NCI-H2227 (cell line): ENCODE measurements at regions not wholly inside any gene's neighbourhood (a gene's known extent, or its start where the extent isn't known, plus 50 kb on each side); places are given as distances from the start of the nearest gene placed in this dataset.

ENCODE experiments used
- DNase-seq: peaks from one replicate; lab custom pipeline; 2025; ENCODE audit not compliant: unreplicated experiment; lab: John Stamatoyannopoulos, UW

DNA sequence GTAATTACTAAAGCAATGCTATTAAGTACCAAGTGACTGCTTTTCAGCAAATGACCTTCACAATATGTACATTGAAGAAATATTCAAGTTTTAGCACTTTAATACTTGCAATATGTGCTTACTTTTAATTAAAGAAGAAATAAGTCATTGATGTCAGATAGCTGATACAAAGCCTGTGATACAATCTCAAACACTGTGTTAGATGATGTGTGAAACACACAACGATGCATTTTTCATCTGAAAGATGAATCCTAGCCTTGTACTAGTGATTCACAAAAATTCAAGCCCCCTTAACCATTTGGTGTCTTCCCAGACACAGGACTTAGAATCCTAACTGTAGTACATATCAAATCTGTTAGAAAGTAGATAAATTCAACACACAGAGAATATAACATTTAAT, 724.1 kb upstream of the ADAMTS5 start:
- no peak for DNase-seq

DNA sequence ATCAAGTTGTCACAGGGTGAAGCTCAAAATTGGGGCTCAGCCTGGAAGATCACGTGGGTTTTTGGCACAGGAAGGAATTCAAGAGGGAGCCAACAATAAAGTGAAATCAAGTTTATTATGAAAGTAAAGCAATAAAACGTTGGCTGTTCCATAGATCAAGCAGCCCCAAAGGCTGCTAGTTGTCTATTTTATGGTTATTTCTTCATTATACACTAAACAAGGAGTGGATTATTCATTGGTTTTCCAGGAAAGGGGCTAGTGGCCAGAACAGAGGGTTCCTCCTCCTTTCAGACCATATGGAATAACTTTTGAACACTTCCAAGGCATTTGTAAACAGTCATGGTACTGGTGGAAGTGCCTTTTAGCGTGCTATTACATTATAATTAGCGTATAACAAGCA, 723.5 kb upstream of the ADAMTS5 start:
- DNase-seq: no peak

DNA sequence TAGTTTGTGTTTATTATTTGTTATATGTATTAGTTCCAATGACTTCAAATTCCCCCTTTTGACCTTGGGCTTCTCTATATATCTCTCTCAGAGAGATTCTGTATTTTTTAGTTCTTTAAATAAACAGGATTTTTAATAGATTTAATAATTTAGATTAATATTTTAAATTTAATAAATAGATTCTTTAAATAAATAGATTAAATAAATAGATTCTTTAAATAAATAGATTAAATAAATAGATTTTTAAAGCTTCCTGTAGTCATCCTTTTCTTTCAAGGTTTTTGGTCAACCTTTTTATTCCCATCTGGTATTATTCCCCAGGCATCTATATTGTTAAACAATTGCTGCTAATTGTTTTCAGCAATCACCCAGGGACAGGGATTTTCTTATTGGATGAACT, 721.9 kb upstream of the ADAMTS5 start:
- no peak for DNase-seq

DNA sequence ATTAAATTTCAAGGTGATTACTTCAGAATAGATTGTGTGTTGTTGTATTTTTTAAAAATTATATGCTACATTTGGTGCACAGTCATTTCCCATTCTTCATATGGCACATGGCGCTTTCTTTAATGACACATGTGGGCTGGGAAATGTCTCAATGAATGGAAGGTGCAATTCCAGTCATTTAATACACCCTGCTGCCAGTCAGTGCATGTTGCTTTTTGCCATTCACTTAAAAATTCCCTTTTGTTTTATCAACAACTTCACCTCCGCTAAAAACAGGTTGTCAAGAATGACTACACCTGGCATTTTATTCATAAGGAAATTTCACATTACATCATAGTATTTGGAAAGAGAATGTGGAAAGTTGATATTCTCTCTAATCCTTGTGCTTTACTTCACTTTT, 716.4 kb upstream of the ADAMTS5 start:
- no peak for DNase-seq

DNA sequence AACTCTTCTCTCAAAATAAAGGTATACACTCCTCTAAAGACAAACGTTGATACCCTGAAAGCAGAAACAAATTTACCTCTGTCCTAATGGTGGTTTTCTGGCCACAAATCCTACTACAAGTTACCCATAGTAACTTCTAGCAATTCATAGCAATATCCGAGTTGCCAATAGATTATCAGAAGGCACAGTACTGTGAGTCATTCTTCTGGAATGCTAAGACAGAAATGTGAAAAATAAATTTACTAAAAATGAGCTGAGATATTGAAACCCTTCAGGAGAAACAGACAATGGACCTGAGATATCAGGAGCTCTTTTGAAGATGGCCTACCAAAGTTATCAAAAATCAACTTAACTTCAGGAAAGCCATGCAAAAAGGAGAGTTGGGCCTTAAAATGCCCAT, 715.0 kb upstream of the ADAMTS5 start:
- DNase-seq: no peak

DNA sequence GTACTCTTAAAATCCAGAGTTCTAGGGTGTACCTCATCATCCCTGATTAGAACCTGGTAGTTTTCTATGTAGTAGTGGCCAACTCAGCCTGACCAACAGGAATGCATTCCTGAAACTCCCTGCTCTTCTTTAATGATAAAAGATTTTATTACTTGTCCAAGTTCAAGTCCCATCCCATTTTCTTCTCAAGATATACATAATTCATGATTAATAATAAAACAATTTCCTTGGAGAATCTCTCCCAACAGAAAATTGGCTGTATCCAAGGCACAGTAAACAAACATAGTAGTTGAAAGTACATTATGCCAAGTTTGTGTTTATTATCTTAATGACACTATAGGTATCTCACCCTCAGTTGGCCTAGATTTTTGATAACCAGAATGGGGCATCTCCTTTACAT, 714.1 kb upstream of the ADAMTS5 start:
- DNase-seq: no peak

DNA sequence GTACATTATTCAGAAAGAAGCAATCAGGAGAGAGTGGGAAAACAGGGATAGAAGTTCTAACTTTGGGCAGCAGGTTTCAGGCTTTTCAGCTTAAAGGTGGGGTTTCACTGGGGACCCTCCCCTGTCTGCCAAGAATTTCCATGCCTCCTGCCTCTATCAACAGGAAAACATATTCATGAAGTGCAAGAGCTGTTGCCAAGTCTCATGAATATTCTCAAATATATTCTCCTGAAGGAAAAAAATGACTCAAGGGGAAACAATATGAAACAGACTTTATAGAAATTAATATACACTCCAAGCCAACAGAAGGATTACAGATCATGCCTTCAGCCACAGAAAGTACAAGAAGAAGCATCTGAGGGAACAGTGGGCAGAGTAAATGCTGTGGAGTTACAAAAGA, 713.3 kb upstream of the ADAMTS5 start:
- no peak for DNase-seq

DNA sequence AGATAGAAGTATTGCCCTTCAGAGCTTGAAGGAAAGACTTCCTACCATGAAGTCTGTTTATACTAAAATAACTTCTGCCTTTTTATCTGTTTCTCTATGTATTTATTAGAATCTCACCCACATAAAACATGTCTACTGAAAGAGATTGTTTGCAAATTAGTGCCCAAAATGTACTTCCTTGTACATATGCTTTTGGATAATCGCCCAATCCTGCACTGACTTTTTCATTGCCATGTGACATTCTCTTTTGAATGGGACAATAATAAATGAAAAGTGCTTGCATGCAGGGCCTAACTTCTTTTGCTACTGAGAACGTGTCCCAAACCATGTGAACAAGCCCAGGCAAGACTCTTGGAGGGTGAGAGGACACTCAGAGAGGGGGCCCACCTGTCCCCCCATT, 711.6 kb upstream of the ADAMTS5 start:
- DNase-seq: no peak

DNA sequence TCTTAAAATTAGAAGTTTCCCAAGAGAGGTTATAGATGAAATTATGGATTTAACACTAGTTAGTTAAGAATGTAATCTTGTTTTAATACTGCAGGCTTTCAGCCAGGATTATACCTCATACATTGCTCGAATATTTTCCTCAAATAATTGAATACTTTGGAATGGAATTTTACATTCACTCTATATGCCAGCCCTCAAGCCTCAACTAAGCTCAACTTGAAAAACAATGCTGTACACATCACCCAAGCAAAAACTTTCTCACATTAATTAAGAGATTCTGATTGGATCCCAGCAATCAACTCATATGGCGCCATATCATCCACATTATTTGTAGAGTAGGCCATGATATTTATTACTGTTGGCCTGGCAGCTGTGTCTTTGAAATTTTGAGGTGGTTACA, 710.7 kb upstream of the ADAMTS5 start:
- no peak for DNase-seq

DNA sequence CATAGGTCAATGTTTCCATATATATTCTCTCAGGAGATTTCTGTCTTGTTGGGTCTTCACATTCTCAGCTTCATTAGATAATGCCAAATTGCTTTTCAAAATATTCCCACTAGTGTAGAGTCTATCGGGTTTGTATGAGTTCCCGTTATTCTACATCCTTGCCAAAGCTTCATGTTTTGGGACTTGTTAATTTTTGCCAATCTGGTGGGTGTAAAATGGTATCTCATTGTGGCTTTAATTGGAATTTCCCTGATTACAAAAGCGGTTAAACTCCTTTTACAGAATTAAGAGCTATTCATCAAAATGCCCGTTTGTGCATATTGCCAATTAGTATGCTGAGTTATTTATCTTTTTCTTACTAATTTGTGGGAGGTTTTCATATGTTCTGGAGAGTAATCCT, 708.4 kb upstream of the ADAMTS5 start:
- no peak for DNase-seq

DNA sequence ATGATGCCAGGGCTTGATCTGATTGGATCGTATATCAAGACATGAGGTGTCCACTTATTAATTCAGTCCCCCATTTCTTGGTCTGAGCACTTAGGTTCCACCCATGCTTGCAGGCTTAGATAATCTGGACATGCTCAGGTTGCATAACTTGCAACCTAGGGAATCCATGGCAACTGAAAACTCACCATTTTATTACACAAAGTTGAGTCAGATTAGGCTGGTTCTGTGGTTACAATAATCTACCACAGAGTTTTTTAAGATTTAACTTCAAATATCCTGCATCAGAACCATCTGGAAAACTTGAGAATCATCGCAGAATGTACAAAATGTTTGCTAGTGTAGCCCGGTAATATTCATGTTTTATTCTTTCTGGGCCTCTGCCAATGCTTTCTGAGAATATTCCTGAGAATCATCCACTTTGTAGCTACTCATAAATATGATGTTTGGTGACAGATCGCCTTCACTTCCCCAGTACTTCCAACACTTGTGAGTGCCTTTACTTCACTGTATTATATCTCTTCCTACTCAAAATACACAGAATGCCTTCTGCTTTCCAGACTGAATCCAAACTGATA, 707.2 kb upstream of the ADAMTS5 start:
- DNase-seq: no peak

DNA sequence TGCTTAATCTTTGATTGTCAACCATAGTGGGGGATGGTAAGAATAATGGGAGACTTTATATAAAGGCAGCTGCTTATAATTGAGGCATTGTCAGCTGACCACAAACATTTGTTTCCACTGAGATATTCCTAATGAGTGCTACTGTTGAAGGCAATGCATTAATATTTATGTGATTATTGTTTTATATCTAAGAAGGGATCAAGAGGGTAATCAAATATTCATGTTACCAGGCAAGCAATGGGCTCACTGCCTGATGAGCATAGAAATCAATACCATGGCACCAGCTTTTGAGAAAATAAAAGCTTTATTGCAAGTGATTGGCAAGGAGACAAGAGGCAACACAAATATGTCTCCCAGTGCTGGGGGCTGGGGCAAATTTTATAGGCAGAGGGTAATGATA, 706.7 kb upstream of the ADAMTS5 start:
- DNase-seq: no peak

DNA sequence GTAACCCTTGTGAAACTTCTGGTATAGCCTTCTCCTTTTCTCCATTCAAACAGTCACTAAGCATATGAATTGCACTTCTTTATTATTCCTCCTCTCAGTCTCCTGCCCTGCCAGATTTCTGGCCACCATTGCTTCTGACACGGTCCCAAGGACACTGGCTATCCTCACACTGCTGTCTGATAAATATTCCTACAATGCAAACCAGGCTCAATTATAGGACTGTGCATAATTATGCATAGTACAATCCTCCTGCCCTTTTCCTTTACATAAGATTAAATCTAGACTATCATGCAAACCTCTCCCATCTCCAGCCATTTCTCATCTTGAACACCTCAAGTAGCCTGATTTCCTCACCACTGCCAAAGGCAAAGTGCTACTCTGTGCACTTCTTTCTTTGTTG, 704.3 kb upstream of the ADAMTS5 start:
- no peak for DNase-seq

DNA sequence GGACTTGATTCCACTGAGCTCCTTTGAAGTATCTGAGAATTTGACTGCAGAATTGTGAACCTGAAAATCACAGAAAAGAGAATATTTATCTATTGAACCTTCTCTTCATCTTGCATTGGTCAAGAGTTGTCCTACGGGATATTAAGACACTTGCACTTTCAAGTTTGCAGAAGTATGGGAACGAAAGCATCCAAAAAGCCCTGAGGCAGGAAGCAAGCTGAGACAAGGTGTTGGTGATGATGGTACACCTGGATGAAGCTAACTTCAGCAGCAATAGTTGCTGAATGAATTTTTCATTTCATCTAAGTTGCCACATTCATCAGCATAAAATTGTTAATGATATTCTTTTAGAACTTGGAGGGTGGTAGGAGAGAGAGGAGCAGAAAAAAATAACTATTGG, 686.6 kb upstream of the ADAMTS5 start:
- DNase-seq: no peak

DNA sequence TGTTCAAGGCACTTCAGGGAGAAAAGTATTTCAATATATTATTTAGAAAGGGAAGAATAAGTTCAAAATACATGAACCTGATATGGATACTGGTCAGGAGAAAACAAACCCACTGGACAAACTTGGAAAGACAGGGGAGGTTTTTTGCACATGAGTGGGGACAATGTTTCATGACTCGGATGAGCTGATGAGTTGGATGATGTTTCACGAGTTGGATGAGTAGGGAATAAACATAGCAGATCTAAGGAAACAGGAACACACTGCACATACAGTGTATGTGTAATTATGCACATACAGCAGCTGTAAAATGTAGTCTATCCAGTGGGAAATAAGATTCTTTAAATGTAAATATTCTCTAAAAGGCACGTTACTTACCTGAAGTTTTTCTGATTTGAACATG, 682.9 kb upstream of the ADAMTS5 start:
- DNase-seq: no peak

DNA sequence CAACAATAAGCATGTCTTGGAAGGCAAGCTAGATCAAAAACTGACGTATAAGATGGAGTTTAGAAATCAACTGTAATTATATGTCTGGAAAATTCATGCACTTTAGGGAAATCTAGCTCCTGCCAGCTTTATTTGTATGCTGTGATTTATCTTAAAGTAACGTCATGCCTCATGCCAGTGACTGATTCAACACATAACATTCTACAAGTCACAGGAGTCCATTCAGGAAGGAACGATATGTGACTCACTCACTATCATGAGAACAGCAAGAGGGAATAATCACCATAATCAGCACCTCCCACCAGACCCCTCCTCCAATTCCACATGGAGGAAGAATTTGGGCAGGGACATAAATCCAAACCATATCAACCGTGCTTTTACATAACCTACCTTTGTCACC, 682.4 kb upstream of the ADAMTS5 start:
- no peak for DNase-seq

DNA sequence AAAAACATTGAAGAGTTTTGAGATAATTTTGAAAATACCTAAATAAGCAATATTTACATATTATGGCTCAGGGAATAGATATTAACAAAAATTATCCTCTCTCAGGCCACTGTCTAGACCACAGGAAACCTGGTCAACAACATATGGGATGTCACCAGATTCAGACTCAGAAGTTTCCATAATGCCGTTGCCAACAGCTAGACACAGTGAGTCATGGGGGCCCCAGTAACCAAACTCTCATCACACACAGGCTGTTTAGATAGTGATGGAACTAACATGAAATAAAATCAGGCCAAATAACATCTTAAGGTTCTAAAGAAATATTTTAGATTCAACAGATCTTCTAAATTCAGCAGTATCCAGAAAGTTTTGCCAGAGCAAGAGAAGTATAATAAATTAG, 681.7 kb upstream of the ADAMTS5 start:
- no peak for DNase-seq

DNA sequence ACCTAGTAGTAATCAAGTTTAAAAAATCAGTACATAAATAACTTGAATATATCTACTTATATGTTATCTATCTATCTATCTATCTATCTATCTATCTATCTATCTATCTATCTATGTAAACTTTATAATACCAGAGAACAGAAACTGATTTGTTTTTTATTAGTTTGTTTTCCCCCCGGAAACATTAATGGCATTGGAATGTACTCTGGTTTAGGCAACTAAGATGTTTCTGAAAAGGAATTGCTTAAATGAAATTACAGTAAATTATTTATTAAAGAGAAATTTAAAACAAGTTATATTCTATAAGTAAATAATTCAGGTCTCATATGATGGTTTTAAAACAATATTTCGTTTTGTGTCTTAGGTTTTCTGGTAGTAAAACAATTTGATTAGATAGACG, 681.0 kb upstream of the ADAMTS5 start:
- DNase-seq: no peak

DNA sequence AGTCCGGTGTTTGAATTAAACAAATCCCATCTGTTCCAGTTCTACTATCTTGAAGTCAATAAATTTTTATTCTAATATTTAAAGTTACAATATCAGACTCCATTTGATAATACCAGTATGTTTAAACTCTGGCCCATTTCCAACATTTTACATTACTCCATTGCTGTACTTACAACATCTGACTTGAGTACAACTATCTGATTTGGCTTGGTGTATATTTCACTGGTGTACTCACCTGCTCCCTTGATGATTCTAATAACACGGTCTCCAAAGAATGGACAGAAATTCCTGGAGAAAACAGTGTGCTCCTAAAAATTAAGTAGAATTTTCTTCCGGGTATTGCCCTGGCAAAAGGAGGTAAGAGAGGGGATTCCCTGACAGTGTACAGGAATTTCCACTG, 680.5 kb upstream of the ADAMTS5 start:
- no peak for DNase-seq

DNA sequence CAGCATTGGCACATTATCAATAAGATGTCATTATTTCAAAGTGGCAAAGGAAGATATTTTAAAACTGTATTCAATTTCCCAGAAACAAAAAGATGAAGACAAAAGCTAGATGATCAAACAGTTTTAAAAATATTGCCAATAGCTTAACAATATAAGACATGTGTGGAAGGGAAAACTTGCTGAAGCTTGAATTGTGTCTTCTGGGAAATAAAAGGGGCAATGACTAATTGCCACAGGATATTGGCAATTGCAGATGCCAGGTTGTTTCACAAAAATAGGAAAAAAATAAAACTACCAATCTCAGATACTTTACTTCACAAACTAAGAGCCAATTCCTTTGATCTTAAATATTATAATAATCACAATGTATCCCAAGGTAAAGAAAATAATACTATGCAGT, 679.8 kb upstream of the ADAMTS5 start:
- DNase-seq: no peak

DNA sequence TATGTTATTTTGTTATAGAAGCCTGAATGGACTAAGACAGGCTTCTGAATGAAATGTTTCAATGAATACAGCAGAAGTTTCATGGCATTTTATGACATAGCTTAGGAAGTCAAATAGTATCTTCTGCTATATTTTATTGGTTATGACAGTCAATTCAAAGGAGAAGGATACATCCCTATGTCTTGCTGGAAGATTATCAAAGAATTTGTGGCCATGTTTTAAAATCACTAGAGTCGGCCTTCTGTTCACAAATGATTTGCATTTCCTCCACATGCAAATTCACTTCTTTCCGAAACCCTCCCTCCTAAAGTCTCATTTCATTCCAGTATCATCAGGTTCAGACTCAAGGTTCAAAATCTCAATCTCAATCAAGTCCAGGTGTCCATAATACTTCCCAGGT, 679.2 kb upstream of the ADAMTS5 start:
- no peak for DNase-seq

DNA sequence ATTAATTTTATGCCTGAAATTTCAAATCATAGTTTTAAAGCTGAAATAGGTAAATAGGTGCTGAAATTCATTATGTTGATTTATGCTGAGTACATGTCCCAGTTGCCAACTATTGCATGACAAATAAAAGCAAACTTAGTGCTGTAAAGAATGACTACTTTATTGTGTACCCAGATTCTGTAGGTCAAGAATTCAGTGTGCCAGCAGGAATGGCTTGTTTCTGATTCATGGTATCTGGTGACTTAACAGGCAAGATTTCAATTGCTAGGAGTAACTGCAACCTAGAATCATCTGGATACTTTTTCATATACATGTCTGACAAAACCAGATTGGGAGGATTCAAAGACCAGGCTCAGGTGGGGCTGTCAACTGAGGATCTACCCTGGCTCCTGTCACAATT, 678.4 kb upstream of the ADAMTS5 start:
- DNase-seq: no peak

DNA sequence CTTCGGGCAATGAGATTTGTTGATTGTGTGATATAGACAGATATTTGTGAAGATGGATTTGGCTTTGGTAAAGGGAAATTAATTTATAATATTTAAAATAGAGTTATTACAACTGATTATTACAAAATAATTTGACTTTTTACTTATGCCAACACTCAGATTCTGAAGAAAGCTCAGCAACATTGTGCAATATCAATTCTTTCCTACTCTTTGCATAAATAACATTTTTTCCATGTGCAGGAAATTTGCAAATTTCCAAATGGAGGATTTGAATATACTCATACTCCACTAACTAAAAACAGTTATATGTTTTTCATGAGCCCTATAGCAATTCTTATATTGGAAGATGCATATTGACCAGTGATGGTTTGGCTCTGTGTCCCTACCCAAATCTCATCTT, 676.4 kb upstream of the ADAMTS5 start:
- no peak for DNase-seq

DNA sequence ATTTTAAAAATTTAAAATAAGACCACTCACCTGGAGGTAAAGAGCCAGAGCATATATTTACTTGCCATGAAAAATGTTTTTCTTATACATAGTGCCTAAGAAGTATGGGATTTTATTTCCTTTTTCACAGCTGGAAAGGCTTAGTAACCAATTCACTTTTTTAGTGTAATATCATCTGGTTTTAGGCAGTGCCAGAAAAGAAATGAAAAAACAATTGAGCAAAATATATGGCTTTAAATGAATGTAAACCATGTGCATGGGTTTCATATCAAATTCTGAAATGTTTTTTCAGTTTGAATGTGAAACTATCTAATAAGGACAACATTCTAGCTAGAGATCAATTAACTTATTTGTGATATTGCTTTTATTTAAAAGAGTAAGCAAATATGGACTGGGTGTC, 672.4 kb upstream of the ADAMTS5 start:
- DNase-seq: no peak
